ENCODE measurements at regions not wholly inside any gene's neighbourhood (a gene's known extent, or its start where the extent isn't known, plus 50 kb on each side); places are given as distances from the start of the nearest gene placed in this dataset.

GRCh38 chr3:89808680-89809197 is 701.3 kb downstream of the EPHA3 start:
- no peaks in the 10 kb centered on the region for H3K36me3 ChIP-seq (replicated peaks; ENCODE audit: low read depth, low read length)
- H3K4me3 ChIP-seq (ENCODE audit: low read length), result no peak overlapping the region
- no peak overlapping the region for H3K9ac ChIP-seq (ENCODE audit: low read length)
- TF ChIP-seq EZH2phosphoT487 (IDR thresholded peaks at IDR 0.05; ENCODE audit: low read depth), result no peak
- TF ChIP-seq, protein P1, sequence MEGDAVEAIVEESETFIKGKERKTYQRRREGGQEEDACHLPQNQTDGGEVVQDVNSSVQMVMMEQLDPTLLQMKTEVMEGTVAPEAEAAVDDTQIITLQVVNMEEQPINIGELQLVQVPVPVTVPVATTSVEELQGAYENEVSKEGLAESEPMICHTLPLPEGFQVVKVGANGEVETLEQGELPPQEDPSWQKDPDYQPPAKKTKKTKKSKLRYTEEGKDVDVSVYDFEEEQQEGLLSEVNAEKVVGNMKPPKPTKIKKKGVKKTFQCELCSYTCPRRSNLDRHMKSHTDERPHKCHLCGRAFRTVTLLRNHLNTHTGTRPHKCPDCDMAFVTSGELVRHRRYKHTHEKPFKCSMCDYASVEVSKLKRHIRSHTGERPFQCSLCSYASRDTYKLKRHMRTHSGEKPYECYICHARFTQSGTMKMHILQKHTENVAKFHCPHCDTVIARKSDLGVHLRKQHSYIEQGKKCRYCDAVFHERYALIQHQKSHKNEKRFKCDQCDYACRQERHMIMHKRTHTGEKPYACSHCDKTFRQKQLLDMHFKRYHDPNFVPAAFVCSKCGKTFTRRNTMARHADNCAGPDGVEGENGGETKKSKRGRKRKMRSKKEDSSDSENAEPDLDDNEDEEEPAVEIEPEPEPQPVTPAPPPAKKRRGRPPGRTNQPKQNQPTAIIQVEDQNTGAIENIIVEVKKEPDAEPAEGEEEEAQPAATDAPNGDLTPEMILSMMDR (IDR thresholded peaks at IDR 0.05; ENCODE audit: low read depth, low read length), result no peak
- H3K4me2 ChIP-seq (ENCODE audit: low read length), result no peak overlapping the region
- peaks cover 6% of the 10 kb centered on the region; the same call in 1 of the 2 replicates for H3K9me3 ChIP-seq (ENCODE audit: insufficient read depth, low read length)
- H3K4me1 ChIP-seq (ENCODE audit: low read length), result no peaks in the 10 kb centered on the region
- no peak overlapping the region for H3K27ac ChIP-seq (ENCODE audit: low read length)
- H3K79me2 ChIP-seq (ENCODE audit: low read length), result no peaks in the 10 kb centered on the region
- no peaks in the 10 kb centered on the region for H4K20me1 ChIP-seq (ENCODE audit: insufficient read depth, low read length)
- H2AFZ ChIP-seq (ENCODE audit: low read depth, low read length), result no peak overlapping the region
- H3K27me3 ChIP-seq (ENCODE audit: low read depth, low read length), result no peaks in the 10 kb centered on the region

GRCh38 chr3:89813500-89813899 is 706.1 kb downstream of the EPHA3 start:
- Histone ChIP-seq H4K20me1 (ENCODE audit: insufficient read depth, low read length) (no peaks in the 10 kb centered on the region), H3K27me3 (ENCODE audit: low read depth, low read length) (no peaks in the 10 kb centered on the region), H3K79me2 (ENCODE audit: low read length) (no peaks in the 10 kb centered on the region), H3K9ac (ENCODE audit: low read length) (no peak overlapping the region), H3K4me2 (ENCODE audit: low read length) (no peak overlapping the region), H3K4me3 (ENCODE audit: low read length) (no peak overlapping the region), H3K9me3 (ENCODE audit: insufficient read depth, low read length) (peaks cover 8% of the 10 kb centered on the region; the same call in 1 of the 2 replicates), H3K27ac (ENCODE audit: low read length) (no peak overlapping the region), H2AFZ (ENCODE audit: low read depth, low read length) (no peak overlapping the region), H3K36me3 (replicated peaks; ENCODE audit: low read depth, low read length) (no peaks in the 10 kb centered on the region), H3K4me1 (ENCODE audit: low read length) (no peaks in the 10 kb centered on the region)
- TF ChIP-seq, protein P1 (IDR thresholded peaks at IDR 0.05; ENCODE audit: low read depth, low read length), result no peak
- no peak for TF ChIP-seq EZH2phosphoT487 (IDR thresholded peaks at IDR 0.05; ENCODE audit: low read depth)

- Histone ChIP-seq H3K27me3 (ENCODE audit: low read depth, low read length) (no peaks in the 10 kb centered on the region), H3K9me3 (ENCODE audit: insufficient read depth, low read length) (no peaks in the 10 kb centered on the region), H3K9ac (ENCODE audit: low read length) (no peak overlapping the region), H3K4me3 (ENCODE audit: low read length) (no peak overlapping the region), H4K20me1 (ENCODE audit: insufficient read depth, low read length) (no peaks in the 10 kb centered on the region), H3K4me1 (ENCODE audit: low read length) (no peaks in the 10 kb centered on the region), H3K36me3 (replicated peaks; ENCODE audit: low read depth, low read length) (no peaks in the 10 kb centered on the region), H2AFZ (ENCODE audit: low read depth, low read length) (no peak overlapping the region), H3K27ac (ENCODE audit: low read length) (no peak overlapping the region), H3K4me2 (ENCODE audit: low read length) (no peak overlapping the region), H3K79me2 (ENCODE audit: low read length) (no peaks in the 10 kb centered on the region)
- TF ChIP-seq, protein P1 (IDR thresholded peaks at IDR 0.05; ENCODE audit: low read depth, low read length), result no peak
- no peak for TF ChIP-seq EZH2phosphoT487 (IDR thresholded peaks at IDR 0.05; ENCODE audit: low read depth)
These were observed 733.6 kb downstream of the EPHA3 start for GRCh38 chr3:89841041-89841440.

- Histone ChIP-seq H4K20me1 (ENCODE audit: insufficient read depth, low read length) (no peaks in the 10 kb centered on the region), H2AFZ (ENCODE audit: low read depth, low read length) (no peak overlapping the region), H3K4me2 (ENCODE audit: low read length) (no peak overlapping the region), H3K36me3 (replicated peaks; ENCODE audit: low read depth, low read length) (no peaks in the 10 kb centered on the region), H3K4me1 (ENCODE audit: low read length) (no peaks in the 10 kb centered on the region), H3K9ac (ENCODE audit: low read length) (no peak overlapping the region), H3K27ac (ENCODE audit: low read length) (no peak overlapping the region), H3K4me3 (ENCODE audit: low read length) (no peak overlapping the region), H3K9me3 (ENCODE audit: insufficient read depth, low read length) (no peaks in the 10 kb centered on the region), H3K79me2 (ENCODE audit: low read length) (no peaks in the 10 kb centered on the region), H3K27me3 (ENCODE audit: low read depth, low read length) (no peaks in the 10 kb centered on the region)
- TF ChIP-seq EZH2phosphoT487 (IDR thresholded peaks at IDR 0.05; ENCODE audit: low read depth), result no peak
- TF ChIP-seq, protein P1 (IDR thresholded peaks at IDR 0.05; ENCODE audit: low read depth, low read length), result no peak
These were observed 737.6 kb downstream of the EPHA3 start for GRCh38 chr3:89845053-89845452.

Measured in OCI-LY3 (cell line).